Stimulated activated CD8-positive, alpha-beta memory T cell treated with anti-CD3 and anti-CD28 coated beads, Interleukin-15, amount 100 ng/mL, for 24 hours (primary cell): ENCODE measurements at regions not wholly inside any gene's neighbourhood (a gene's known extent, or its start where the extent isn't known, plus 50 kb on each side); places are given as distances from the start of the nearest gene placed in this dataset.

Experiments
- DNase-seq: peaks from one replicate; pipeline ENCODE4 v3.0.0-alpha.2; 2020; ENCODE audit warnings: low read depth

DNA sequence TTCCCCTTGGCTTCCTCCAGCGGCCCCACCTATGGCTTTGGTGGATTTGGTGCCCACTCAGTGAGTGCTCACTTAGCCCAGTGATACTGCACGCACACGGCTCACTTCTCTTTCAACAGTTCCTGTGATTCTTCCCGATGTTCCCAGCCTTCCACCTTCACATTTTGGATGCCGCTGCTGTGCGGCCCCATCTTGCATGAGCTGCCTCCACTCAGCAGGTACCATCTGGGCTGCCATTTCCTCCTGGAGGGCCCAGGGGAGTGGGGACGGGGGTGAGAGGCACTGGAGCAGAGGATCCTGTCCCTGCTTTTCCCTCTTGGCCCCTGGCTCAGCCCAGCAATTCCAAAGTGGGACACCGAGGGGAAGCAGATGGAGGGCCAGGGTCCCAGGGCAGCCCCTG lies 323.3 kb upstream of the ZNF32 start:
- DNase-seq, result no peak

DNA sequence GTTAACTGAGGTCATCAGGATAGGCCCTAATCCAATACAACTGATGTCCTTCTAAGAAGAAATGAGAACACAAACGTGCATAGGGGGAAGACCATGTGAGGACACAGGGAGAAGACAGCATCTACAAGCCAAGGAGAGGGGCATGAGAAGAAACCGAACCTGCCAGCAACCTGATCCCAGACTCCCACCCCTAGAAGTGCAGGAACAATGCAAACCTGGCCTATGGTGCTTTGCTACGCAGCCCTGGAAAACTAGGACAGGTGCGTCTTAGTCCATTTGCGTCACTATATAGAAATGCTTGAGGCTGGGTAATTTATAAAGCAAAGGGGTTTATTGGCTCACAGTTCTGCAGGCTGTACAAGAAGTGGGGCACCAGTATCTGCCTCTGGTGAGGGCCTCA lies 322.6 kb upstream of the ZNF32 start:
- DNase-seq, result no peak

DNA sequence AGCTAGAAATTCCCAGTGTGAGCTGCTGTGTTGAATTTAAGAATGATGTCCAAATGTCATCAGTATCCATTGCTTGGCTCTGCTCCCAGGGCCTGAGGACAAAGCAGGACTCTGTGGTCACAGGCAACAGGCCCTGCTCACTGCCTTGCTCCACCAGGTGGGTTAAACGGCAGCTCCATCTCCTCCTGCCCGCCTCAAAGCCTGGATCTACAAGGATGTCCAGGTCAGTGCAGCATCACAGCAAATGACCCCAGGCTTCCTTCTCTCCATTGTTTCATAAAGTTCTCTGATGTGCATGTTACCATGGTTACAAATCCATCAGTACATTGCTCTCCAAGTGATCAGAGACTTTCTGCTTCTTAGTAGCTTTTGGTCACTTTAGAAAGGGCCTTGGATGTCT lies 322.0 kb upstream of the ZNF32 start:
- DNase-seq, result no peak

DNA sequence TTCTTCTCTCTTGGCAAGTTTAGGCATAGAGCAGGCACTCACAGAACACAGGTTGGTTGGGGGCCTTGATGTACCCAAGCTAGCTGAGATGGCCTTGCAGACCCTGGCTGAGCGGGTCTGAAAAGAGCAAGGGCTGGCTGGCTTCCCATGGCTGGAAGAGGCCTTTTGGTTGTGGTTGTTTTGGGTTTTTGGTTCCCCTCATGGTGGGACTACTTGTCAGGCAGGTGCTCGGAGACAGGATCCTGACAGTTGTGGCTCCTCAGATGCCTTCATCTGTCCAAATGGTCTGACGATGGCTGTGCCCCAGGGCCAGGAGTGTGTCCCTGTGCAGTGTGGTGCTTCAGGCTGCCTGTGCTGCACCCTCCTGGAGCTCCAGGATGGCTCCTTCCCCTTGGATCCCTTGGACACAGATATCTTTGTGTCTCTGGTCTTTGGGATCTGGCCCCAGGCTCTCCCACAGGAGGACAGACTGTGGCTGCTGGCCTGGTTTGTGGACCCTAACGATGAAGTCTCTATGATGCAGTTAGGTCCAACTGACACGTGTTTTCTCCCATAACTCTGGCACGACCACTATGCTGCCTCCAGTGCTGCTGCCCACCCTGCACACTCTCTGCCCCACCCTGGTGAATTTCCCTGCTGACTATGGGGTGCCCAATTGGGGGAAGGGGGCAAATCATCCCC lies 321.5 kb upstream of the ZNF32 start:
- DNase-seq, result no peak

DNA sequence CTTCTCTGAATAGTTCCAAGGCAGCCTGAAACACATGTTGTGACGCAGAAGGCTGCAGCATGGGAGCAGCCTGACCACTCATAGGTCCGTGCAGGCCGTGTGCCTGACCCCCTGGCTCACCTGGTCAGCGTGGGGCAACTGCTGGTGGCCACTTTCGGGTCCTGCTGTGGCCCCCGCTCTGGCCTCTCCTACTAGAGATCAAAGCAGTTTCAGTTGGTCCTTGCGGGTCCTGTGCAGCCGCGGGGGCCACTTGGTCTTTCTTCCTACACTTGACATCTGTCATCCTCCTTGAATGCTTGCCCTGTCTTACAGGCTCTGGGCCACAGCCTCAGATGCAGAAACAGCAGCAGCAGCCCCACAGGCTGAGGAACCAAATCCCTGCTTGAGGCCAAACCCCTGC lies 320.8 kb upstream of the ZNF32 start:
- no peak for DNase-seq

DNA sequence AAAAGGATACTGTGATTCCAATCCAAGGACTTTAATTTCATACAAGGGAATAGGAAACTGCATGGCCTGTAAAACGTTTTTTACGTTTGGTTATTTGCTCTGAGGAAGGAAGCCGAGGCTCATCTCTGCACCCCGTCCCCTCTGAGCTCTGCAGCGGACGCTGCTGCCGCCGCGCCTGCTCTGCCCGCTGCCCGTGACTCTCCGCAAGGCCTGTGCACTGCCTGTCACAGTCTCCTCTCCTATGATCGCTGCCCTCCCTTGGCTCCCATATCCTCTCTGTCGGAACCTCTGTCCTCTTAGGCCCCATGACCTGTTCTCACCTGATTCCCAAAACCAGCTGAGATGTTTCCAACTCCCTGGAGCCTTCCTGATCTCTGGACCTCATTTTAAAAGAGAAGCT lies 320.3 kb upstream of the ZNF32 start:
- DNase-seq, result no peak

DNA sequence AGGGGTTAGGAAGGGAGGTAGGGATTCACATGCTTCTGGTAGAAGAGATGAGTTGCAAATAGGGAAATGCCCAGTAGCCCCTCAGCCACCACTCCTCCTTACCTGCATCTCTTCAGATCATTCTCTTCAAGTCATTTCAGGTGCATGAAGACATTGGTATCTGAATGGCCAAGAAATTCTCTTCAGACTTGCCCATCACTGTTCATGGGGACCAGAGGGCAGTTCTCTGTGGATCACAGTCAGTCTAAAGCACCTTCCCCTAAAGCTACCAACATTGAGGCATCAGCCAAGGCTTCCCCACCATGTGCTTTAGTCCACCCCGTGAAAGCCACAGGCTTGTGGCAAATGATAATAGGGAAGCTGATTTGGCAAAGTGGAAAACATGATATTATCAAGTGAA lies 319.4 kb upstream of the ZNF32 start:
- no peak for DNase-seq

DNA sequence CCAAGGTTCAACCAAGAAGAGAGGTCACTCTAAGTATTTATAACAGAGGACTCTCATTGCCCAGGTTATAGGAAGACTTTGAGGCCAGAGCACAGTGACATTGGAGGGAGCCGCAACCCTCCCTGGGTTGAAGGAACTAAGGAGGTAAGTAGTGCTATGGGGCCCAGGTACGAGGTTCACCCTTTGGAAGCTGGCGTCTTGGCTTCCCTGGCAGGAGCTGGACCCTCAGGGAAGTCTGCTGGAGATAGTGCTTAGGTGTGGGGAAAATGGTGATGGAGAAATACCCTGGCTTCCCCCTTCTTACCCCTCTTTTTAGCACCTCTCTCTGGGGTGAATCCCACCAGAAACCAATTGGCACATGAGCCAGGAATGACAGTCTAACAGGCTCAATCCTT lies 317.9 kb upstream of the ZNF32 start:
- DNase-seq, result no peak

DNA sequence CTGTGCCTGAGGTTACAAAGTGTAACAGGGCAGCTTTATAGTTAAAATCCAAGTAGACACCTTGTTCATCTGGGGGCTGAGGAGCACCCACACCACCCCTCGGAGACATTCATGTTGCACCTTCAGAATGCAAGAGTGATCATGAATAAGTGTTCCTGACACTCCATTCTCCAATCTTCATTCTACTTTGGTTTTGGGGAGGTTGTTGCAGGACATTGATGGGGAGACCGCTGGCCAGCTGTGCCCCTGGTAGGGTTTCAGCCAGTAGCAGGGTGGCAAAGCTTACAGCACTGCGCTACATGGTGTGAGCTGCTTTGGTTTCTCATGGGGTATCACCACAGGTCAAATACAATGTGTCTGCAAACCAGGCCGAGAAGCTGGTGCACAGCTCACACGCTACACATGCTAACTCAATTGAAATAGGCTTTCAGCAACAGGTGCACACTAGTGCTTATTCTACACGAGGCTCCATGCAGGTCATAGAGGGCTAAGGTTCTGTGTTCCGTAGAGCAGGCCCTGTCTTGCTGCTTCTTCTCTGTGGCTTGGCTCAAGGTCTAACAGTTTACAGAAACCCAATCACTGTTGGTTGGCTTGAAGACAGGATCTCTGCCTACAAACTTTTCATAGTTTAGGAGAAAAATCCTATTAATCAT lies 317.4 kb upstream of the ZNF32 start:
- DNase-seq, result no peak

DNA sequence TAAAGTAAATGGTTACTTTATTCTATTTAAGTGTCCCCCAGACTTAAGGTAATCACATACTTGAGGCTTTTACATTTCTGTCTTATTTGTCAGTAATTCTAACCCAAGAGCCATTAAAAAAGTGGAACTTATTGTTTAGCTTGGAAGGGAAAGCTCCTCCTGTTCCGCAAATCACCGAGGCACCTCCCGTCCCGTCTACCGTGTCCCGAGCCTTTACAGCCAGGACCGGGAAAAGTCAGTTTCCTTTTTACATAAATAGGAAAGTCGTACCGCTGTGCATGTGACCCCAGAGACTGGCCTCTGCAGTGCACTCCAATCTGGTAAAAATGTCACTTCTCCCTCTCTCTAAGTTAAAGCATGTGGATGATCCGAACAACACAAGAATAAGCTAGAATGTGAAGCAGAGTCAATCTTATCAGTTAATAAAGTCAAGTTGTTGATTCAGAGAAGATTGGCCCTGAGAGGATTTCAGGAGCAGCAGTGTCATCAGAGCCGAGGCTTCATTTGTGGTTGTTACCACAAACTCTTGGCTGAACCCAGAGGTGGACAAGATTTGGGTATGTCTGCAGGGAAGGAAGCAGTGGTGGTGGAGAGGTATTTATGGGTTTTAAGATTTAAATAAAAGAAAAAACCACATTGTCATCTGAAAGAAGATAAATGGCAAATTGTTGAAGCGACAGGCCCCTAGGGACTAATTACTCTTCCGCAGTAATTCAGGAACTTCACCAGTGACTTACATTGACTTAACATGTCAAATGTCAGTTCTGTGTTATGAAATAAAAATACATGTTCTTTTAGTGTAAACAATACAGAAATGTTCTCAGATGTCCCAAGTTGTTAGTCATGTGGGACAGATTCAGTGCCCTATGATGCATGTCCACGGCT lies 316.6 kb upstream of the ZNF32 start:
- DNase-seq, result no peak

DNA sequence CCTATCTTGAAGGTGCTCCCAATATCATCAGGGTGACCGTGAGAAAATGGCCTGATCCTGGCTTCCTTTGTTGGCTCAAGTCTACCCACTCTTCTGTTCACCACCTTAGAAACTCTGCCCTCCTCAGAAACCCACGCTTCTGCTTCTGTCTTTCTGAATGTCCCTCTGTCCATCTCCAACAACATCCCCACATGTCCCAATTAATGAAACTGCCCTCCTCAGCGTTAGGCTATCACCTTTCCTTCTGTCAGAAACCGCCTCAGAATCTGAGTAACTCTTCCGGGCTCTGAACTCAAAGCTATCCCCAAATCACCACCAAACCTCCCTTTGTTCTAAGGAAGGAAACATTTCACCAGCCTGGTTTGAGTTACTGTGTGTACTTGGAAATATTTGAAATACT lies 315.8 kb upstream of the ZNF32 start:
- no peak for DNase-seq

DNA sequence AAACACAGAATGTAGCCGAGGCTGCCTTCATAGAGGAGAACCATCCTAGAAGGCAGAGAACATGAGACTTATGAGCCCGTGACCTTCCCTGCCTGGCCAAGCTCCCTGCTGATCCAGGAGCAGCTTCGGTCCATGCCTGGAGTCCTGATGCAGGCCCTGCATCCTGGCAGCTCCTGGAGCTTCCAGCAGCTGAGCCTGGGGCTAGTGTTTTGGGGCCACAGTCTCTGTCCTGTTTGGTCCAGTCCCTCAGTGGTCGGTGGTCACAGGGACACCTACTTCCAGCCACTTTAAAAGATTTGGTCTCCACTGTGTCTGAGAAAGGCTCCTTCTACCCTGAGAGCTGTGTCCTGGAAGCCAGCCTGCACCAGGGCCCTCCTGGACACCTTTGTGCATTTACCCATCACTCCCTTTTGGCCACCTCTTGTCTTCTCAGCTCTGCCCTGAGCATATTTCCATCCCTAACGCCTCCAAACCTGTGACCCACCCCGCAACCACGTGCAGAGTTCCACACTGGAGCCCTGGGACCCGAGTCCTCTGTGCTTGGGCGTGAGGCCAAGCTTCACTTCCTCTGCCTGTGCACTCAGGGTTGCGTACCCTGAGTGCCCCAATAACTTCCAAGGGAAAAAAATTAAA lies 315.2 kb upstream of the ZNF32 start:
- no peak for DNase-seq

DNA sequence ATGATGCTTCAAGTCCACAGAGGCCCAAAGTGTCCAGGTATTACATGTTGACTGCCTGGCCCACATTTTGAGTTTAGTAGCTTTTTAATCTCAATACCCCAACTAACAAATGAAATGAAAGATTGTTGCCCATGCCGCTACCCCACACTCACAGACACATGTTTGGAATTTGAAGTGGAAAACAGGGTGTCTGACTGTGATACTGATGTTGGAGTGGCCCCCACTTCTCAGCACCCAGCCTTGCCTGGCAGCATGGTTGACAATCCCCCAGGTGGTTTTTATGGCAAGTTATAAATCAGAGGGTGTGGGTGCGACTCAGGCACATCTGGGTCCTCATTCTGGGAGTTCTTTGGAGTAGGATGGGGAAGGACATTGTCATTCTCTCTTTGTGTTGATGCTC lies 314.7 kb upstream of the ZNF32 start:
- no peak for DNase-seq

DNA sequence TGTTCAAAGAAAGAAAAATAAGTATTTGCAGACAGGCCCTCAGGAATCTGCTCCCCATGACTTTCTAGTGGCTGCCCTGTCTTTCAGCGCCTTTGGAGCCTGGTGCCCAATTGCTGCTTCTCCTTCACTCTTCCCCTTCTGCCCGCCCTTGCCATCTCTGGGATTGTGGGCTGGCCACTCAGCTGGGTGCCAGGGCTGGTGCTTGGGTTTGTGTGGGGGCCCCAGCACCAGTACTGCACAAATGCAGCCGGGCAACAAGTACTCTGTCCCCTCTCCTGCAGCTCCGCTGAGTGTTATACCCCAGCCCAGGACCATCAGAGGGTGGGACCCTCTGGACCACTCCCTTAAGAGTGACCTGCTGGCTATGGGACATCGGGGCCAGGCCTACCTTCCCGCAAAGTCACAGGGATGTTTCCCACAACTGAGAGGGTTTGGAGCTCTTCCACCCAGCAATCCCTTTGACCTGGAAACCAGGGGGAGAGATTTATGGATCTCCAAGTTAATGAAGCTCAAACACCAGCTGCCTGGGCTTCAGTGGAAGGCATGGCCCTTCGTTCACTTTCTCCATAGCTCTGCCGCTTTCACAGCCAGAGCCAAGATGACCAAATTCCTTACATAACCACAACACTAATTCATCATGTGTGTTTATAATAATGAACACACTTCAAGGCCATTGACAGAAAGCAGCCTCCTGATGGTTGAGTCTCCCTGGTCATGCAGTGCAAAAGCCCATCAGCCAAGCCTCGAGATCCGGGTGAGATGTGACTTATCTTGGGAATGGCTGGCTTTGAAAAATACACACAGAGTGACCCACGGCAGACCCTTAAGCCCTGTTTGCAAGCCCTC lies 313.9 kb upstream of the ZNF32 start:
- DNase-seq, result no peak

DNA sequence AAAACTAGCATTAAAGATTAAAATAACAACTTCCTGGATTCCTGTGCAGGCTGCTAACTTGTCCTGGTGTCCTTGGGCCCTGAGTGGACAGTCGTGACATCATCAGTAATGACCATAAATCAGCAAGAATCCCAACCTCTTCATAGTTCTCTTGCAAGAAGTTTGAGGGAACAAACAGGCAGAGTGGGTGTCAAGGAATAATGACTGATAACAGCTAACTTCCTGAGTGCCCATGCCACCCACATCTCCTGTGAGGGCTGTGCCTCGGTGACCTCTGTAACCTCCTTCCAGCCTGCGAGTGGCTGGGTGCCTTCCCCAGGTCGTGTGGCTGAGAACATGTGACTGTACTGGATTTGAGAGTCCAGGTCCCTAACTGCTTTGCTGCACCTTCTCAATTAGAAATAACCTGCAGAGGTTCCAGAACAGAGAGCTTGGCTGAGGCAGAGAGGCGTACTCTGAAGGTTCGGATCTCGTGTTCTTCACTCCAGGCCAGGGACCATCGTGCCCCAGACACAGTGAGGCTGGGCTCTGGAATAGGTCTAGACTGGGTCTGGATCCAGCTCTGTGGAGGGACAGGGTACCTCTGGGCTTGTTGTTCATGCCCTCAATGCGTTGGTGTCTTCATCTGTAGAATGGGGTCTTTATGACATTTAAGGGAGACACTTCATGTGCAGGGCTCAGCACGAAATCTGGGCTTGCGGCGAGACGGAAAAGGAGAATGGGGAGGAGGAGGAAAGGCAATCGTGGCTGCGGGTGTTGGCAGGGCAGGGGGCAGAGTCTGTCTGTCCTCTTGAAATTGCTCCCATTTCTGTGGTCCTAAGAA lies 313.1 kb upstream of the ZNF32 start:
- no peak for DNase-seq

DNA sequence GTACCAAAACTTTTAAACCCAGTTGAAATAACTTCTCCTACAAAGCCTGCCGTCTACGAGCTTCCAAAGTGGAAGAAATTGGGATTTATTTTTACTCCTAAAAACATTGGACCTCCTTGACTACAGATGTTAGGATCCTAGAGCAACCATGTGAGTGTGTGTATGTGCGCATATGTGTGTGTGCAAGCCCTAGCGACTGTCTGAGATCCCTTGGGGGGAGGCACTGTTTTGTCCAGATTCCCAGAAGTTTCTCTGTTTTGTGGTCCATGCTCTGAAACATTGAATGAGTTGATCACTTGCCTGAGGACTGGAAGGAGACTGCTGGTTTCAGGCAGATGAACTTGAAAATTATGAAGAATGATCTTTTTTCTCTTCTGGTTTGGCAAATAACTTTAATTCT lies 312.3 kb upstream of the ZNF32 start:
- DNase-seq, result no peak

DNA sequence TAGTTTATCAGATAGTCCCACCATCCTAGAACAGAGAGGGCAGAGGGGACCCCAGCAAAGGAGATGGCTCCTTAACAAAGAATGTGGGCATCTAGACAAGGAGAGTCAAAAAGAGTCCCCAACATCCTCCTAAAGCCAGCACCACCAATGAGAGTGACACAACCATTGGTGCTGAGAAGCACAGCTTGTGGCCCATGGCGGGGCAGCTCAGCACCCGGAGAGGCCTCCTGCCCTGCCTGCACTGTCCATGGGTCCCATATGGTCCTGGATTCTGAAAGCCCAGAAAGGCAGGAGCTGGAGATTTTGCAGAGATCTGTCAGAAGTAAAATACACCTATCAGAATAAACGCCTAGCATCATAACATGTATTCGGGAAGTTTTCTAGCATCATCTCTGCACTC lies 311.8 kb upstream of the ZNF32 start:
- DNase-seq, result no peak

DNA sequence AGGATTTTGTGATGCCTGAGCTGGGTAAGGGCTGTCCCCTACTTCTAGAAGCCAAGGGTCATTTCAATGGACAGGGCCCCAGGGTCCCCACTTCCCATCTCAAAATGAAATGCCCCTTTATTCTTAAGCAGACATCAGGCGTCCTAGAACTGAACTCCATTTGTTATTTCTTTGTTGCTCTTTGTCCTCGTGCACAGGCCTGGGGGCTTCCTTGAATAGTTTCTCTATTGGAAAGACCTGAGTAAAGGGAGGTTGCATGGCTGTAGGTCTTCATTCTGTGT lies 311.4 kb upstream of the ZNF32 start:
- DNase-seq, result no peak

DNA sequence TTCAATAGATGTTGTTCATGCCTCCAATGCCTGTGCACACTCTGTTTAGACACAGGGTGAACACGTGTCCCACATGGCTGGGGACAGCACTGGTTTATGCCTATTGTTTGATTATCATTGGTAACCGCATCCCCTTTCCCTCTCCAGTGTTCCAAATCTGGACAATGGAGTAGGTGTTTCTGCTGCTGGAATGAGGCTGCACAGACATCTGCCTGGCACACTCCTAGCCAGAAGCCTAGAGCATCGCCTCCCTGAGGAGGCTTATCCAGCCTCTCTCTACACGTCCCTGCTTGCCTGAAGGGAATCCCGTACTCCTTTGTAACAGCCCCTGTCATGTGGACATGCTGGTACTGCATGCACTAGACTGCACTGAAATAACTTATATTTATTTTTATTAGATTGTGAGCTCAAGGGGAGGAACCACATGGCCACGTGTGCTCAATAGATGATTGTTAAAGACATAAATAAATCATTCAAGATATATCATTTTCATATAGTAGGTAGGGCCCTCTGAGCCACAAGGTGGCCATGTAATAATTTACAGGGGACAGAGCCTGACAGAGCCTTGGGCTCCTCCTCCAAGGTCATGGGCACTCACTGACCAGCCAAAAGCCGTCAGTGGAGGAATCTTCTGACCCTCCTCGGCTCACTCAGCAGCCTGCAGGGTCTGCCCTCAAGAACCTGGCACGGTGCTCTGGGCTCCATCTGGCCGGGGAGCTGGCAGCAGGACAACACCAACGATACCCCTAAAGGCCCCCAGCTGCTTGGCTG lies 310.9 kb upstream of the ZNF32 start:
- no peak for DNase-seq

DNA sequence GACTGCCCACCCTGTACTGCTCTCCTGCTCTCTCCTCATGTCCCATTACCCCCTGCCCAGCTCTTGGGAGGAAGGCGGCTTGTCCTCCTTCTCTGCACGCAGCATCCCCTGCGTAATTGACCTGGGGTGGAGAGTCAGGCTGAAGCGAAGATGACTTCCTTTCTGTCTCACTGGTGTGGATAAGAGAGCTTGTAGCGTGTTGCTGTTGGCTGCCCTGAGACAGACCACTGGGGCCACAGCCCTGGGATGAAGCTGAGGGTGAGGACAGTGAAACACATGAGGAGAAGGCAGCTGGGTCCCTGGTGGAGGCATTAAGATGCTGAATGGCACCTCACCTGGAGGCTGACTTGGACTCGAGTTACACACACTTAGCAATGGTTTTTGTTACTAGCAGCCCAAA lies 310.3 kb upstream of the ZNF32 start:
- DNase-seq, result no peak

DNA sequence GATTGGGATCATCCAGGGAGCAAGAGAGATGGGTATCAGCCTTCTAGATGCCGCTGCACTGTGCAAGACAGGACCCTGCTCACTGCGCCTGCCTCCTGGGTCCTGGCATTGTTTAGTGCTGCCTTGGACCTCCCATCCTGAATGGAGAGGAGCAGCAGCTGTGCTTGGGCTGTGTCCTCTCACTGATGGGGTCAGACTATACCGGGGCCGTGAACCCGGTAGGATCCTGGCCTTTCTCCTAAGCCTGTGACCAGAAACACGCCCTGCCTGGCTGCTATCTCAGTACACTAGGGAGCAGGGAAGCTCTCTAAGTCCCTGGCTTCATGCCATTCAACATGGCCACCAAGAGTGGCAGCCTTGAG lies 309.4 kb upstream of the ZNF32 start:
- DNase-seq, result no peak
